Smooth muscle cell (in vitro differentiated cells): ENCODE measurements at regions not wholly inside any gene's neighbourhood (a gene's known extent, or its start where the extent isn't known, plus 50 kb on each side); places are given as distances from the start of the nearest gene placed in this dataset.
A peak's percentile ranks its signal among the peaks of the same experiment; 100 is the strongest.

Experiments used
- DNase-seq: peaks from one replicate; lab custom pipeline; 2025; ENCODE audit not compliant: unreplicated experiment; lab: John Stamatoyannopoulos, UW
- H2AFZ ChIP-seq: fragments of 200-600 bp; sonication (generic); 2 replicates; pipeline ENCODE4 v1.6.0; 2016; ENCODE audit warnings: antibody characterized with exemption, low read depth, mild to moderate bottlenecking
- H3F3A ChIP-seq: fragments of 200-600 bp; sonication (generic); 2 replicates; pipeline ENCODE4 v1.6.0; 2017; ENCODE audit warnings: antibody characterized with exemption, low read depth
- H3K27ac ChIP-seq: fragments of 200-600 bp; sonication (generic); 2 replicates; pipeline ENCODE4 v1.5.1; 2016; ENCODE audit warnings: low read depth, mild to moderate bottlenecking
- H3K27me3 ChIP-seq: fragments of 200-600 bp; sonication (generic); 2 replicates; pipeline ENCODE4 v1.6.1; 2016; ENCODE audit warnings: low read depth, mild to moderate bottlenecking
- H3K36me3 ChIP-seq: fragments of 200-600 bp; sonication (generic); 2 replicates; pipeline ENCODE4 v1.5.1; 2016; ENCODE audit warnings: low read depth
- H3K4me1 ChIP-seq: fragments of 200-600 bp; sonication (generic); 2 replicates; pipeline ENCODE4 v1.5.1; 2016; ENCODE audit warnings: low read depth
- H3K4me2 ChIP-seq: fragments of 200-600 bp; sonication (generic); 2 replicates; pipeline ENCODE4 v1.6.0; 2016; ENCODE audit warnings: mild to moderate bottlenecking
- H3K4me3 ChIP-seq: fragments of 200-600 bp; sonication (generic); 2 replicates; pipeline ENCODE4 v1.5.1; 2016; ENCODE audit warnings: mild to moderate bottlenecking
- H3K79me2 ChIP-seq: fragments of 200-600 bp; sonication (generic); 2 replicates; pipeline ENCODE4 v1.6.0; 2016; ENCODE audit warnings: low read depth, mild to moderate bottlenecking
- H3K9ac ChIP-seq: fragments of 200-600 bp; sonication (generic); 2 replicates; pipeline ENCODE4 v1.6.0; 2016; ENCODE audit warnings: low read depth
- H3K9me3 ChIP-seq: fragments of 200-600 bp; sonication (generic); replicated peaks from 2 replicates; pipeline ENCODE4 v1.5.1; 2016; ENCODE audit warnings: low read depth
- H4K20me1 ChIP-seq: fragments of 200-600 bp; sonication (generic); 2 replicates; pipeline ENCODE4 v1.6.0; 2016; ENCODE audit warnings: low read depth
- CTCF ChIP-seq: fragments of 200-600 bp; sonication (generic); IDR thresholded peaks from 2 replicates; pipeline ENCODE4 v1.5.1; 2017; ENCODE audit warnings: borderline replicate concordance, mild to moderate bottlenecking, antibody characterized with exemption; ENCODE audit not compliant: insufficient read depth, poor library complexity, severe bottlenecking
- WGBS: methylation state at CpG from one replicate; pipeline ENCODE4 v1.1.7; 2016; ENCODE audit warnings: low lambda C conversion rate; 5-methylcytosine and 5-hydroxymethylcytosine counted together

GRCh38 chr15:70220490-70221096 lies 122.9 kb upstream of the TLE3 start:
- H3K9me3 ChIP-seq, result no peaks in the 10 kb centered on the region
- no peak overlapping the region for H3K4me2 ChIP-seq
- no peak overlapping the region for H3K4me3 ChIP-seq
- peaks cover 15% of the 10 kb centered on the region for H3K4me1 ChIP-seq
- H3K36me3 ChIP-seq, result no peaks in the 10 kb centered on the region
- 92% methylated on average over 6 of the region's 6 CpGs for WGBS
- H4K20me1 ChIP-seq, result no peaks in the 10 kb centered on the region
- H3K27ac ChIP-seq, result no peak overlapping the region
- no peak overlapping the region for H2AFZ ChIP-seq
- H3K79me2 ChIP-seq, result no peaks in the 10 kb centered on the region
- H3K27me3 ChIP-seq, result no peaks in the 10 kb centered on the region
- DNase-seq, result no peak
- H3F3A ChIP-seq, result peaks cover 4% of the 10 kb centered on the region
- TF ChIP-seq CTCF, result no peak
- H3K9ac ChIP-seq, result no peak overlapping the region

- Histone ChIP-seq H3K4me2 (no peak overlapping the region), H3F3A (peaks cover 4% of the 10 kb centered on the region), H3K4me3 (no peak overlapping the region), H3K4me1 (peaks cover 15% of the 10 kb centered on the region), H4K20me1 (no peaks in the 10 kb centered on the region), H3K27ac (no peak overlapping the region), H2AFZ (no peak overlapping the region), H3K9me3 (no peaks in the 10 kb centered on the region), H3K9ac (no peak overlapping the region), H3K27me3 (no peaks in the 10 kb centered on the region), H3K79me2 (no peaks in the 10 kb centered on the region), H3K36me3 (no peaks in the 10 kb centered on the region)
- no peak for DNase-seq
- WGBS, result 95% methylated on average over 6 of the region's 6 CpGs
- no peak for TF ChIP-seq CTCF
Observed at GRCh38 chr15:70219966-70220365, 122.2 kb upstream of the TLE3 start.

DNA sequence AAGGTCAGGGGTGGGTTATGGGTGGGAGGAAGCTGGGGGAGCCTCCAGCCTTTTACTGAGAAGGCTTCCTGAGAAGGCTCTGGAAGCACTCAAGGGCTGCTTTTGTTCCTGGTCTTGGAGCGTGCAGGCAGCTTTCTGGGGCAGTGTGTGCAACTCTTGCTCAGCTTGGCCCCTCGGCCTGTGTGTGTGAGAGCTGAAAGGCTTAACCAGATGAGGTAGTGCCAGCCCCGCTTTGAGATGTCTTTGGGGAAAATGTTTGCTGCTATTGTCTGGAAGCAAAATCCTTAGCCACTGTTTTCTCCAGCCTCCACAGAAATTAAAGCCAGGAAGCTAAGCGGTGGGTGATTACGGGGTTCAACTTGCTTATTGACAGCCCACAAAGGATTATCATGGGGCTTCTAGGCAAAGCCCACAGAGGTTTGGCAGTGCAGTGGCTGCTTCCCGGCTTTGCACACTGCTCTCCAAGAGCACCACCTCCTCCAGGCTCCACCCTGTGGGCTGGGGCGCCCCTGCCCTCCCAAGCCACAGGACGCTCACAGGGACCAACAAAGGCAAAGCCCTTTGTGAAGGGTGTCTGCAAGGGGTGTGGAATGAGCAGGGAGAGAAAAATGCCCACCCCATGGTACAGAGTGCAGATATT lies 121.7 kb upstream of the TLE3 start:
- H3K4me2 ChIP-seq, result peak overlapping the region; percentile 51
- peaks cover 4% of the 10 kb centered on the region for H3F3A ChIP-seq
- H3K36me3 ChIP-seq, result no peaks in the 10 kb centered on the region
- no peak for DNase-seq
- TF ChIP-seq CTCF, result no peak
- H3K4me3 ChIP-seq, result no peak overlapping the region
- no peaks in the 10 kb centered on the region for H4K20me1 ChIP-seq
- no peaks in the 10 kb centered on the region for H3K79me2 ChIP-seq
- no peaks in the 10 kb centered on the region for H3K27me3 ChIP-seq
- no peaks in the 10 kb centered on the region for H3K9me3 ChIP-seq
- peaks cover 15% of the 10 kb centered on the region for H3K4me1 ChIP-seq
- no peak overlapping the region for H3K9ac ChIP-seq
- H2AFZ ChIP-seq, result no peak overlapping the region
- WGBS, result 34% methylated on average over 8 of the region's 8 CpGs
- no peak overlapping the region for H3K27ac ChIP-seq
